ENCODE measurements at regions not wholly inside any gene's neighbourhood (a gene's known extent, or its start where the extent isn't known, plus 50 kb on each side); places are given as distances from the start of the nearest gene placed in this dataset.

DNA sequence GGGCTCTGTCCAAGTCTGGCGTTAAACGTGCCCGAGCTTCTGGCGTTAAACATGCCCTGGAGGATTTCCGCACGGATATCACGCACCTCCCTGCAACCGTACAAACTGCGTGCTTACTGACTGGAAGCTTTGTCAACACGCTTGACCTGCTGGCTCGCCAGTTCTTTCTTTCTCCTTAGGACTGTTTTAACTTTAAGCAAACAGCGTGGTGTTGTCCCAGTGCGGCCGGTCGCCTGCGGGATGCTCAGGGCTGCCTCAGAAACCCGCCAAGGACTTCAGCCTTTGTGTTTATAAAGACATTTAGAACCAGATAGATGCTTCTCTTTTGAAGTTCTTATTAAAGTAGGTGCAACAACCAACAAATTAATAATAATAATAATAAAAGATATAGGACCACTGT, 946.0 kb downstream of the RAB28 start:
- DNase-seq (ENCODE audit: low read depth), result no peak
- no peak overlapping the region for H3K4me3 ChIP-seq (ENCODE audit: low read depth, low read length)
- no peak for TF ChIP-seq CTCF (conservative IDR thresholded peaks at IDR 0.05; ENCODE audit: low read depth, low read length)

GRCh38 chr4:12534684-12535083, 949.5 kb downstream of the RAB28 start:
- no peak for DNase-seq (ENCODE audit: low read depth)
- TF ChIP-seq CTCF (conservative IDR thresholded peaks at IDR 0.05; ENCODE audit: low read depth, low read length), result no peak
- no peak overlapping the region for H3K4me3 ChIP-seq (ENCODE audit: low read depth, low read length)

DNA sequence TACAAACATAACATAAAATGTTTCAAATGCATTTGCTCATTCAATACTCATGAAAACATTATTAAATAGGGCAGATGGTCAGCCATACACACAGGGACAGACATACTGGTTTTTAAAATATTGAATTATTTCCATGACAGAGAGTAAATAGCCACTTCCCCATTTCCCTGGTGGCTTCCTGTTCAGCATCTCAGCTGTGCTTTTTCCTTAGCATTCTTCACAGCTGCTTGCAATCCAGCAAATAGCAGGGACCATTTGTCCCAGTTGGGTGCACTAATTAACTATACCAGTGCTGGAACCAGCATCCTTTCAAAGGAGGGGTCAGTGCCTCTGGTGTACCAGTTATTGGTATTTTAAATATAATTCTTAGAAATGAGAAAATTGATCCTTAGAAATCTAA, 964.7 kb downstream of the RAB28 start:
- no peak overlapping the region for H3K4me3 ChIP-seq (ENCODE audit: low read depth, low read length)
- no peak for DNase-seq (ENCODE audit: low read depth)
- TF ChIP-seq CTCF (conservative IDR thresholded peaks at IDR 0.05; ENCODE audit: low read depth, low read length), result no peak

DNA sequence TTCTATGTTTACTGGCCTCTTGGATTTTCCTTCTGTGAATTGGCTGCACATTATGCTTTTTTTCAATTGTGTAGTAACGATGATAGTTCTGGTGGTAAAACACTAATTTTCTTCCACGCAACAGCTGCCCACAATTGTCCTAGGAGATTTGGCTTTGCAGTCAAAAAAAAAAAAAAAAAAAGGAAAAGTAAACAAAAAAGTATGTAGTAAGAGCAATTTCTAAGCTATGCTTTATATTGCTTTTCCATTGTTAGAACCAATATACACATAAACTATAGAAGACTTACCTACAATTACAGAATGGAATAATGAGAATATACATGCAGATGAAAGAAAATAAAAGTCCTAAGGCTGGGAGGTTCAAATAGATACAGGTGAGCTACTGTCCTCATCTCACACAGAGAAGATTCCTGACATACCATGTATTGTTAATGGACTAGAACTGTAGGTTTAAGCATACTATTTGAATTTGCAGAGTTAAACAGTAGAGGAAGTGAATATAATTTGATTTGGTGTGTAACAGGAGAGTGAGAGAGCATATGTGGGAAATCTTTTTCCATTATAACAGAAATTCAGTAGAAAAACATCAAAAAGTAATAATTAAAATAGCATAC, 976.2 kb downstream of the RAB28 start:
- TF ChIP-seq CTCF (conservative IDR thresholded peaks at IDR 0.05; ENCODE audit: low read depth, low read length), result no peak
- no peak overlapping the region for H3K4me3 ChIP-seq (ENCODE audit: low read depth, low read length)
- DNase-seq (ENCODE audit: low read depth), result no peak

DNA sequence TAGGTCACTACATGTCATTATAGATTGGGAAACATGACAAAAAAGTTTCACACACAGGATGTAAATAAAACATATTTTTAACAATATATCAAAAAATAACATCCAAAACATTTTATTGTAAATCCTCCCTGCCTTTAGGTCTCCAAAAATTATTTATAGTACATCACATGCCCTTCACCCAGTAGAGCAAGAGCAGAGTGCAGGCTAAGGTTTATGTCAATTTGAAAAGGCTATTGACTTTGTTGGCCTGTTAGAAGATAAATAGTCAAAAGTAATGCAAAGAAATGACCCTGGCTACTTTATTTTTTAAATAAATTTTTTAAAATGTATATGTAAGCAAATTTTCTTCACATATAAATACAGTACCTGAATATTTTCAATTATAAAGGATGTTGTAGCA, 983.7 kb downstream of the RAB28 start:
- H3K4me3 ChIP-seq (ENCODE audit: low read depth, low read length), result no peak overlapping the region
- DNase-seq (ENCODE audit: low read depth), result no peak
- TF ChIP-seq CTCF (conservative IDR thresholded peaks at IDR 0.05; ENCODE audit: low read depth, low read length), result no peak

DNA sequence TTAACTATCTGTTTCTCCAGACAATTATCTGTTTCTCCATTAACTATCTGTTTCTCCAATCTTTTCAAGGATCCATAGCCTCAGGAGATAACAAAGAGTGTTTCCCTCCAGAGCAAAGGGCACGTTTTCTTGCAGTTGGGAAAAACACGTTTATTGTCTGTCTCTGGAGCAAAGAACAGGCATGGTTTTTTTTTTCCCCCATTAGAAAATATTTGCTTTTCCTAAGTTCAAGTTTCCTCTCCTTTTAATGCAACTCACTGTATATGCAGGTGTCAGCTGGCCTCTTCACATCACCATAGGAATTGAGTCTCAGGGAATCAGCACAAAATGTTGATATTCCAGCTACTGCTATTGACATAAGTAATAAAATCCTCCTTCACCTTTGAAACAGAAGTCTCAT, 984.4 kb downstream of the RAB28 start:
- no peak for TF ChIP-seq CTCF (conservative IDR thresholded peaks at IDR 0.05; ENCODE audit: low read depth, low read length)
- DNase-seq (ENCODE audit: low read depth), result no peak
- no peak overlapping the region for H3K4me3 ChIP-seq (ENCODE audit: low read depth, low read length)

GRCh38 chr4:12495211-12495610, 988.9 kb downstream of the RAB28 start:
- H3K4me3 ChIP-seq (ENCODE audit: low read depth, low read length), result no peak overlapping the region
- no peak for DNase-seq (ENCODE audit: low read depth)
- no peak for TF ChIP-seq CTCF (conservative IDR thresholded peaks at IDR 0.05; ENCODE audit: low read depth, low read length)

Measured in epithelial cell of proximal tubule (primary cell).